Glutamatergic neuron (in vitro differentiated cells): ENCODE measurements at regions not wholly inside any gene's neighbourhood (a gene's known extent, or its start where the extent isn't known, plus 50 kb on each side); places are given as distances from the start of the nearest gene placed in this dataset.
"Not testable (repeated sequence)": the region's sequence is repeated elsewhere in the genome, so short reads cannot be mapped to it uniquely, and the experiment has no call there.

Experiments
- DNase-seq: peaks from one replicate; pipeline ENCODE4 v3.0.0; 2022
- H3K27ac Mint-ChIP-seq: one replicate; pipeline ENCODE4 v1.8.0; 2020; ENCODE audit warnings: mild to moderate bottlenecking, mixed read lengths, inconsistent platforms; ENCODE audit not compliant: unreplicated experiment
- H3K27me3 Mint-ChIP-seq: one replicate; pipeline ENCODE4 v1.8.0; 2020; ENCODE audit warnings: mild to moderate bottlenecking, moderate library complexity, mixed read lengths, inconsistent platforms; ENCODE audit not compliant: unreplicated experiment
- H3K36me3 Mint-ChIP-seq: one replicate; pipeline ENCODE4 v1.8.0; 2020; ENCODE audit warnings: mild to moderate bottlenecking, mixed read lengths, inconsistent platforms; ENCODE audit not compliant: unreplicated experiment
- H3K4me1 Mint-ChIP-seq: one replicate; pipeline ENCODE4 v1.8.0; 2020; ENCODE audit warnings: mild to moderate bottlenecking, low read depth, mixed read lengths, inconsistent platforms; ENCODE audit not compliant: unreplicated experiment
- H3K4me3 Mint-ChIP-seq: one replicate; pipeline ENCODE4 v1.8.0; 2020; ENCODE audit warnings: mild to moderate bottlenecking, mixed read lengths, inconsistent platforms; ENCODE audit not compliant: unreplicated experiment
- H3K9me3 Mint-ChIP-seq: one replicate; pipeline ENCODE4 v1.8.0; 2020; ENCODE audit warnings: mild to moderate bottlenecking, moderate library complexity, mixed read lengths, inconsistent platforms; ENCODE audit not compliant: unreplicated experiment
- CTCF ChIP-seq: fragments of 200-600 bp; sonication (generic); IDR thresholded peaks from one replicate; pipeline ENCODE4 v1.5.0; 2021; ENCODE audit not compliant: partially characterized antibody, unreplicated experiment

- H3K36me3 Mint-ChIP-seq, result no peaks in the 10 kb centered on the region
- peak overlapping the region; percentile 67 for H3K4me3 Mint-ChIP-seq
- peaks cover 2% of the 10 kb centered on the region for H3K9me3 Mint-ChIP-seq
- peaks cover 6% of the 10 kb centered on the region for H3K27me3 Mint-ChIP-seq
- peaks cover 4% of the 10 kb centered on the region for H3K4me1 Mint-ChIP-seq
- TF ChIP-seq CTCF, result no peak
- H3K27ac Mint-ChIP-seq, result no peak overlapping the region
- DNase-seq, result no peak
Observed at GRCh38 chr1:148379170-148379500, 104.0 kb downstream of the PPIAL4G start.

GRCh38 chr1:148377992-148378391, 105.1 kb downstream of the PPIAL4G start:
- not testable (repeated sequence) for DNase-seq, H3K36me3 Mint-ChIP-seq, H3K4me1 Mint-ChIP-seq, H3K4me3 Mint-ChIP-seq, H3K27me3 Mint-ChIP-seq, H3K27ac Mint-ChIP-seq, H3K9me3 Mint-ChIP-seq

- not testable (repeated sequence) for H3K36me3 Mint-ChIP-seq, H3K9me3 Mint-ChIP-seq, H3K27ac Mint-ChIP-seq, H3K27me3 Mint-ChIP-seq, H3K4me3 Mint-ChIP-seq, DNase-seq, H3K4me1 Mint-ChIP-seq
Observed at GRCh38 chr1:148377045-148377444, 106.1 kb downstream of the PPIAL4G start.

GRCh38 chr1:148374101-148374500, 109.0 kb downstream of the PPIAL4G start:
- no peaks in the 10 kb centered on the region for H3K4me1 Mint-ChIP-seq
- no peak for DNase-seq
- peaks cover 4% of the 10 kb centered on the region for H3K9me3 Mint-ChIP-seq
- no peak overlapping the region for H3K4me3 Mint-ChIP-seq
- no peak for TF ChIP-seq CTCF
- H3K27me3 Mint-ChIP-seq, result peaks cover 2% of the 10 kb centered on the region
- no peaks in the 10 kb centered on the region for H3K36me3 Mint-ChIP-seq
- H3K27ac Mint-ChIP-seq, result no peak overlapping the region

- no peak overlapping the region for H3K27ac Mint-ChIP-seq
- no peak overlapping the region for H3K4me3 Mint-ChIP-seq
- no peaks in the 10 kb centered on the region for H3K36me3 Mint-ChIP-seq
- DNase-seq, result no peak
- H3K4me1 Mint-ChIP-seq, result no peaks in the 10 kb centered on the region
- no peak for TF ChIP-seq CTCF
- peaks cover 4% of the 10 kb centered on the region for H3K9me3 Mint-ChIP-seq
- peaks cover 2% of the 10 kb centered on the region for H3K27me3 Mint-ChIP-seq
Observed at GRCh38 chr1:148373192-148373925, 109.7 kb downstream of the PPIAL4G start.

GRCh38 chr1:148372731-148373130, 110.4 kb downstream of the PPIAL4G start:
- no peak for TF ChIP-seq CTCF
- Mint-ChIP-seq H3K4me3 (no peak overlapping the region), H3K36me3 (no peaks in the 10 kb centered on the region), H3K4me1 (no peaks in the 10 kb centered on the region), H3K27ac (no peak overlapping the region), H3K9me3 (peaks cover 2% of the 10 kb centered on the region), H3K27me3 (peaks cover 2% of the 10 kb centered on the region)
- no peak for DNase-seq

- H3K4me1 Mint-ChIP-seq, H3K27ac Mint-ChIP-seq, H3K36me3 Mint-ChIP-seq: not testable (repeated sequence)
Observed at GRCh38 chr1:148372051-148372726, 110.9 kb downstream of the PPIAL4G start.

More at GRCh38 chr1:148372051-148372726, 110.9 kb downstream of the PPIAL4G start:
- not testable (repeated sequence) for H3K27me3 Mint-ChIP-seq, DNase-seq, H3K9me3 Mint-ChIP-seq, H3K4me3 Mint-ChIP-seq
